WERI-Rb-1 (cell line): ENCODE measurements at regions not wholly inside any gene's neighbourhood (a gene's known extent, or its start where the extent isn't known, plus 50 kb on each side); places are given as distances from the start of the nearest gene placed in this dataset.

Experiments
- DNase-seq: peaks from one replicate; pipeline ENCODE4 v3.0.0-alpha.2; 2020
- H3K27ac ChIP-seq: fragments of 250-450 bp; sonication (Bioruptor Pico); 2 replicates; pipeline ENCODE4 v1.5.1; 2020; ENCODE audit warnings: mild to moderate bottlenecking, moderate library complexity
- H3K27me3 ChIP-seq: fragments of 250-450 bp; sonication (Bioruptor Pico); 2 replicates; pipeline ENCODE4 v1.5.1; 2021; ENCODE audit warnings: mild to moderate bottlenecking, low read depth, moderate library complexity; ENCODE audit not compliant: insufficient read depth, severe bottlenecking
- H3K36me3 ChIP-seq: fragments of 250-450 bp; sonication (Bioruptor Pico); 2 replicates; pipeline ENCODE4 v1.5.1; 2020; ENCODE audit warnings: mild to moderate bottlenecking, moderate library complexity
- H3K4me3 ChIP-seq: 2 replicates; pipeline ENCODE4 v1.5.1; 2011; ENCODE audit warnings: low read depth, mild to moderate bottlenecking, control low read depth, low read length
- H3K9me3 ChIP-seq: fragments of 250-450 bp; sonication (Bioruptor Pico); 2 replicates; pipeline ENCODE4 v1.5.1; 2021; ENCODE audit warnings: mild to moderate bottlenecking, moderate library complexity; ENCODE audit not compliant: severe bottlenecking
- TF ChIP-seq, protein P1 (sequence below): IDR thresholded peaks from 2 replicates; pipeline ENCODE4 v1.5.1; 2011; ENCODE audit warnings: low read depth, mild to moderate bottlenecking, control low read depth, inconsistent platforms, low read length

- H3K4me3 ChIP-seq = no peak overlapping the region
- H3K9me3 ChIP-seq = no peaks in the 10 kb centered on the region
- TF ChIP-seq, protein P1, sequence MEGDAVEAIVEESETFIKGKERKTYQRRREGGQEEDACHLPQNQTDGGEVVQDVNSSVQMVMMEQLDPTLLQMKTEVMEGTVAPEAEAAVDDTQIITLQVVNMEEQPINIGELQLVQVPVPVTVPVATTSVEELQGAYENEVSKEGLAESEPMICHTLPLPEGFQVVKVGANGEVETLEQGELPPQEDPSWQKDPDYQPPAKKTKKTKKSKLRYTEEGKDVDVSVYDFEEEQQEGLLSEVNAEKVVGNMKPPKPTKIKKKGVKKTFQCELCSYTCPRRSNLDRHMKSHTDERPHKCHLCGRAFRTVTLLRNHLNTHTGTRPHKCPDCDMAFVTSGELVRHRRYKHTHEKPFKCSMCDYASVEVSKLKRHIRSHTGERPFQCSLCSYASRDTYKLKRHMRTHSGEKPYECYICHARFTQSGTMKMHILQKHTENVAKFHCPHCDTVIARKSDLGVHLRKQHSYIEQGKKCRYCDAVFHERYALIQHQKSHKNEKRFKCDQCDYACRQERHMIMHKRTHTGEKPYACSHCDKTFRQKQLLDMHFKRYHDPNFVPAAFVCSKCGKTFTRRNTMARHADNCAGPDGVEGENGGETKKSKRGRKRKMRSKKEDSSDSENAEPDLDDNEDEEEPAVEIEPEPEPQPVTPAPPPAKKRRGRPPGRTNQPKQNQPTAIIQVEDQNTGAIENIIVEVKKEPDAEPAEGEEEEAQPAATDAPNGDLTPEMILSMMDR = no peak
- no peak overlapping the region for H3K27ac ChIP-seq
- no peaks in the 10 kb centered on the region for H3K36me3 ChIP-seq
- H3K27me3 ChIP-seq = no peaks in the 10 kb centered on the region
- DNase-seq = no peak
Measured at GRCh38 chr5:118279540-118280294, 708.6 kb downstream of the DTWD2 start.

DNA sequence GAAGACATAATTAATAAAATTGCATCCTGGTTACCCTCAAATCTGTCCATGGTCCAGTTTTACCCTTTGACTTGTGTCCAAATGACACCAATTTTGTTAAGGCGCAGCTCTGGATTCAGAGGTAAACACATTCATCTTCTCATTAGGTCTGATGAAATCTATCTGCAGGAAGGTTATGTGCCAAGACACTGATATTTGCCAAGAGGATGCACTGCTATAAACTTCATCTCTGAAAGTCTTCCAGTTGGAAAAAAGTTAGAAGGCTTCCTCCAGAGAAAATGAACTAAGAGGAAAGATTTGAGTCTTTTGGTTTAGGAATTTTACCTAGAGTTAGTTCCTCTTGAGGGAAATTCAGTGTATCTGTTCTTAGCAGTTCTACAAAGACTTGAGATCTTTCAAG is 717.8 kb downstream of the DTWD2 start:
- DNase-seq = no peak
- H3K4me3 ChIP-seq = no peak overlapping the region
- no peaks in the 10 kb centered on the region for H3K36me3 ChIP-seq
- H3K27me3 ChIP-seq = no peaks in the 10 kb centered on the region
- H3K27ac ChIP-seq = no peak overlapping the region
- no peaks in the 10 kb centered on the region for H3K9me3 ChIP-seq
- TF ChIP-seq, protein P1 = no peak

- no peaks in the 10 kb centered on the region for H3K27me3 ChIP-seq
- H3K36me3 ChIP-seq = no peaks in the 10 kb centered on the region
- H3K27ac ChIP-seq = no peak overlapping the region
- no peak overlapping the region for H3K4me3 ChIP-seq
- H3K9me3 ChIP-seq = no peaks in the 10 kb centered on the region
- TF ChIP-seq, protein P1 = no peak
- no peak for DNase-seq
Measured at GRCh38 chr5:118258223-118258622, 730.1 kb downstream of the DTWD2 start.

DNA sequence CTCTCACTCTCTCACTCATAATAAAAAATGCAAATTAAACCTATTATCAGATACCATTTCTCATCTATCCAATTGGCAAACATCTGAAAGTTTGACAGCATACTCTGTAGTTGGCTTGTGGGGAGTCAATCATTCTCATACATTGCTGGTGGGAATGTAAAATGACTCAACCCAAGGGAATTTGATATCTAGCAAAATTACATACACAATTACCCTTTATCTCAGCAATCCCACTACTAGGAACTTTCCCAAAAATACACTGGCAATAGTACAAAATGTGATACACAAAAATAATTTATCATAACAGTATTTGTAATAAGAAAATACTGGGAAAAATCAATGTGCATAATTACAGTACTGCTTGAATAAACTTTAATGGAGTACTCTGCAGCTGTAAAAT is 731.3 kb downstream of the DTWD2 start:
- DNase-seq = no peak
- TF ChIP-seq, protein P1 = no peak
- Histone ChIP-seq H3K9me3 (no peaks in the 10 kb centered on the region), H3K27ac (no peak overlapping the region), H3K27me3 (no peaks in the 10 kb centered on the region), H3K36me3 (no peaks in the 10 kb centered on the region), H3K4me3 (no peak overlapping the region)

DNA sequence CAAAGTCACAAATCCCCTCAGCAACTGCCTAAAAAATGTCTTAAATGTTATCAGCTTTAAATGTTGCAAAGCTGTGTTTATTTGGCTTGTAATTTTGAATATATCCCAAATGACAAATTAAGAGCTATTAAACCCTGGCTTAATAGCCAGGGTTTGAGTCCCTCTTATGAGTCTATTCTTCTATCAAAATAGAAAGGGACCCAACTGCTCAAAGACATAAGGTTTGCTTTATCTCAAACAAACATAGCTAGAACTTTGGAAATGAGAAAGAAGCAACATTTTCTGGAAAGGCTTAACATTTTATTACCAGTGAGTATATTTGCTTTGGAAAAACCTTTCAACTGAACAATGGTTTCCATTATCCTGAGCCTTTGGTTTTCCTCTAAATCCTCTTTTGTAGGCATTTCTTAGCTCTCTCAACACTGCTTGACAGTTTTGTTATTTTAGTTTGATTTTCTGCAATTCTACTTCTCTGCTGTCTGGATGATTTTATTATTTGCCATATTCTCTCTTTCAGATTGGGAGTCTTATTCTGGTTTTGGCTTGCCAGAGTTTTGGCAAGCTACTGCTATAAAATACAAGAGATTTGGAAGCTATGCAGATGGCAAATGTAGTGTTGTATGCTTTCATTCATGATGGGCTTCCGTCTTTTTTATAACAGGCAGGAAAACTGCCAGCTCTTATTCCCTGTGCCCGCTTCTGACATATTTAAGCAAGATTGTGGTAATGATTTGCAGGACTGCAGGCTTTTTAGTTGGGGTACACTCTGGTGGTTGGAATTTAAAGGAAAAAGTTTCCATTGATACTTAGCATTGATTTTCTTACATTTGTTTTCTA is 734.9 kb downstream of the DTWD2 start:
- no peak for DNase-seq
- Histone ChIP-seq H3K27me3 (no peaks in the 10 kb centered on the region), H3K36me3 (no peaks in the 10 kb centered on the region), H3K9me3 (peaks cover 4% of the 10 kb centered on the region), H3K4me3 (no peak overlapping the region), H3K27ac (no peak overlapping the region)
- TF ChIP-seq, protein P1 = no peak
